ENCODE measurements at regions not wholly inside any gene's neighbourhood (a gene's known extent, or its start where the extent isn't known, plus 50 kb on each side); places are given as distances from the start of the nearest gene placed in this dataset.
"Not testable (repeated sequence)": the region's sequence is repeated elsewhere in the genome, so short reads cannot be mapped to it uniquely, and the experiment has no call there.

DNA sequence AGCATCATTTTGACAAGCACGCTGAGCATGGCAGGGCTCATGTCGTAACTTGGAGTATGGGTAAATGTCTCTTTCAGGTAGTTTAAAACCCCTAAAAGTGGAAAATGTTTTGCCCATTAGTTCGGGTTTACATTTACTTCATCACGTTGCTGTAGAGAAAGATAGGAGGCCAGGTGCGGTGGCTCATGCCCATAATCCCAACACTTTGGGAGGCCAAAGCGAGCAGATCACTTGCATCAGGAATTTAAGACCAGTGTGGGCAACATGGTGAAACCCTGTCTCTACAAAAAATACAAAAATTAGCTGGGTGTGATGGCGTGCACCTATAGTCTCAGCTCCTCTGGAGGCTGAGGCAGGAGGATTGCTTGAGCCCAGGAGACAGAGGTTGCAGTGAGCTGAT, 289.6 kb downstream of the GOLGA6L6 start:
- TF ChIP-seq, protein P1, sequence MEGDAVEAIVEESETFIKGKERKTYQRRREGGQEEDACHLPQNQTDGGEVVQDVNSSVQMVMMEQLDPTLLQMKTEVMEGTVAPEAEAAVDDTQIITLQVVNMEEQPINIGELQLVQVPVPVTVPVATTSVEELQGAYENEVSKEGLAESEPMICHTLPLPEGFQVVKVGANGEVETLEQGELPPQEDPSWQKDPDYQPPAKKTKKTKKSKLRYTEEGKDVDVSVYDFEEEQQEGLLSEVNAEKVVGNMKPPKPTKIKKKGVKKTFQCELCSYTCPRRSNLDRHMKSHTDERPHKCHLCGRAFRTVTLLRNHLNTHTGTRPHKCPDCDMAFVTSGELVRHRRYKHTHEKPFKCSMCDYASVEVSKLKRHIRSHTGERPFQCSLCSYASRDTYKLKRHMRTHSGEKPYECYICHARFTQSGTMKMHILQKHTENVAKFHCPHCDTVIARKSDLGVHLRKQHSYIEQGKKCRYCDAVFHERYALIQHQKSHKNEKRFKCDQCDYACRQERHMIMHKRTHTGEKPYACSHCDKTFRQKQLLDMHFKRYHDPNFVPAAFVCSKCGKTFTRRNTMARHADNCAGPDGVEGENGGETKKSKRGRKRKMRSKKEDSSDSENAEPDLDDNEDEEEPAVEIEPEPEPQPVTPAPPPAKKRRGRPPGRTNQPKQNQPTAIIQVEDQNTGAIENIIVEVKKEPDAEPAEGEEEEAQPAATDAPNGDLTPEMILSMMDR (IDR thresholded peaks at IDR 0.05) = not testable (repeated sequence)
- not testable (repeated sequence) for TF ChIP-seq EZH2 (IDR thresholded peaks at IDR 0.05; ENCODE audit: borderline replicate concordance, insufficient read depth, low read depth, low read length, poor library complexity, severe bottlenecking)
